Neural progenitor cell (in vitro differentiated cells): ENCODE measurements at regions not wholly inside any gene's neighbourhood (a gene's known extent, or its start where the extent isn't known, plus 50 kb on each side); places are given as distances from the start of the nearest gene placed in this dataset.
"Not testable (repeated sequence)": the region's sequence is repeated elsewhere in the genome, so short reads cannot be mapped to it uniquely, and the experiment has no call there.

Experiments
- EZH2 ChIP-seq: fragments of 200-600 bp; sonication (generic); IDR thresholded peaks from 2 replicates; pipeline ENCODE4 v1.6.1; 2017; ENCODE audit warnings: antibody characterized with exemption, mild to moderate bottlenecking, moderate library complexity
- EZH2phosphoT487 ChIP-seq: fragments of 200-600 bp; sonication (generic); IDR thresholded peaks from 2 replicates; pipeline ENCODE4 v1.6.1; 2017; ENCODE audit warnings: antibody characterized with exemption
- TF ChIP-seq, protein P1 (sequence below): fragments of 200-600 bp; sonication (generic); IDR thresholded peaks from 2 replicates; pipeline ENCODE4 v1.5.1; 2017; ENCODE audit warnings: antibody characterized with exemption, mild to moderate bottlenecking

DNA sequence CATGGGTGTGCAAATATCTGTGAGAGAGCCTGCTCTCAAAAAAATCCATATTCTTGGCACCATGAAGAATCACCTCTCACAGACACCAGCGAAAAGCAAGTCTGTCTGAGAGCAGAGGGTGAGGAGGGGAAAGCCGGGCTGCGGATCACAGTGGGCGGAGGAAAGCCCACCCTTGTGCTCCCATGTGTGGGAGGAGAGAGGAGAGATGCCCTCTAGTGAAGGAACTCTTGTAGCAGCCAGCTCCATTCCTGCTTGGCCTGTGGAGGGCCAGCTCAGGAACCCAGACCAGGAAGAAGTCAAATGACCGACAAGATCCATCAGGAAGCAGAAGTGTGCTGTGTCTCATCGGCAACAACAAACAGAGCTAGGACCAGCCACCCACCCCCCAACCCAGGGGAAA is 321.7 kb upstream of the PLGLB1 start:
- TF ChIP-seq, protein P1, sequence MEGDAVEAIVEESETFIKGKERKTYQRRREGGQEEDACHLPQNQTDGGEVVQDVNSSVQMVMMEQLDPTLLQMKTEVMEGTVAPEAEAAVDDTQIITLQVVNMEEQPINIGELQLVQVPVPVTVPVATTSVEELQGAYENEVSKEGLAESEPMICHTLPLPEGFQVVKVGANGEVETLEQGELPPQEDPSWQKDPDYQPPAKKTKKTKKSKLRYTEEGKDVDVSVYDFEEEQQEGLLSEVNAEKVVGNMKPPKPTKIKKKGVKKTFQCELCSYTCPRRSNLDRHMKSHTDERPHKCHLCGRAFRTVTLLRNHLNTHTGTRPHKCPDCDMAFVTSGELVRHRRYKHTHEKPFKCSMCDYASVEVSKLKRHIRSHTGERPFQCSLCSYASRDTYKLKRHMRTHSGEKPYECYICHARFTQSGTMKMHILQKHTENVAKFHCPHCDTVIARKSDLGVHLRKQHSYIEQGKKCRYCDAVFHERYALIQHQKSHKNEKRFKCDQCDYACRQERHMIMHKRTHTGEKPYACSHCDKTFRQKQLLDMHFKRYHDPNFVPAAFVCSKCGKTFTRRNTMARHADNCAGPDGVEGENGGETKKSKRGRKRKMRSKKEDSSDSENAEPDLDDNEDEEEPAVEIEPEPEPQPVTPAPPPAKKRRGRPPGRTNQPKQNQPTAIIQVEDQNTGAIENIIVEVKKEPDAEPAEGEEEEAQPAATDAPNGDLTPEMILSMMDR = peak; percentile 12
- not testable (repeated sequence) for TF ChIP-seq EZH2, EZH2phosphoT487
